Immature natural killer cell (primary cell): ENCODE measurements at regions not wholly inside any gene's neighbourhood (a gene's known extent, or its start where the extent isn't known, plus 50 kb on each side); places are given as distances from the start of the nearest gene placed in this dataset.

ENCODE experiments used
- DNase-seq, 3 donors: peaks; one replicate each; pipeline ENCODE4 v3.0.0; 2022; ENCODE audit warnings: mixed read lengths in 1 of 3
- H3K27ac Mint-ChIP-seq, 6 donors: one replicate each; pipeline ENCODE4 v1.8.0; 2020; ENCODE audit warnings: mixed read lengths in 6 of 6, mild to moderate bottlenecking in 5 of 6, inconsistent platforms in 4 of 6, moderate library complexity in 3 of 6
- H3K27me3 Mint-ChIP-seq, 3 donors: one replicate each; pipeline ENCODE4 v1.8.0; 2020 to 2021; ENCODE audit warnings: low read depth in 3 of 3, mild to moderate bottlenecking in 3 of 3, mixed read lengths in 3 of 3, moderate library complexity in 3 of 3, inconsistent platforms in 1 of 3
- H3K36me3 Mint-ChIP-seq, 3 donors: one replicate each; pipeline ENCODE4 v1.8.0; 2020; ENCODE audit warnings: mixed read lengths in 3 of 3, inconsistent platforms in 2 of 3, mild to moderate bottlenecking in 2 of 3
- H3K4me1 Mint-ChIP-seq, 2 donors: one replicate each; pipeline ENCODE4 v1.8.0; 2020; ENCODE audit warnings: inconsistent platforms in 2 of 2, mild to moderate bottlenecking in 2 of 2, mixed read lengths in 2 of 2, moderate library complexity in 1 of 2
- H3K4me3 Mint-ChIP-seq, 5 donors: one replicate each; pipeline ENCODE4 v1.8.0; 2020; ENCODE audit warnings: mild to moderate bottlenecking in 5 of 5, mixed read lengths in 5 of 5, inconsistent platforms in 3 of 5, moderate library complexity in 3 of 5
- H3K9me3 Mint-ChIP-seq, 6 donors: one replicate each; pipeline ENCODE4 v1.8.0; 2020; ENCODE audit warnings: mild to moderate bottlenecking in 6 of 6, mixed read lengths in 6 of 6, inconsistent platforms in 4 of 6, moderate library complexity in 3 of 6

- Mint-ChIP-seq H3K4me3 (no peak overlapping the region), H3K36me3 (no peaks in the 10 kb centered on the region), H3K9me3 (peaks cover 1 to 25% (median 8%) of the 10 kb centered on the region in 6 donors), H3K27me3 (peaks cover 0 to under 1% (median 0%) of the 10 kb centered on the region in 3 donors), H3K27ac (no peak overlapping the region), H3K4me1 (no peaks in the 10 kb centered on the region)
- no peak for DNase-seq
These were observed 613.6 kb upstream of the SEMA6A start for GRCh38 chr5:117188211-117188610.

GRCh38 chr5:117186751-117187150 lies 612.1 kb upstream of the SEMA6A start:
- H3K27ac Mint-ChIP-seq: no peak overlapping the region
- H3K4me1 Mint-ChIP-seq: no peaks in the 10 kb centered on the region
- DNase-seq: no peak
- peaks cover 0 to 2% (median 0%) of the 10 kb centered on the region in 3 donors for H3K27me3 Mint-ChIP-seq
- H3K36me3 Mint-ChIP-seq: no peaks in the 10 kb centered on the region
- H3K4me3 Mint-ChIP-seq: no peak overlapping the region
- peaks cover 1 to 18% (median 12%) of the 10 kb centered on the region in 6 donors for H3K9me3 Mint-ChIP-seq

GRCh38 chr5:117183326-117183725 lies 608.7 kb upstream of the SEMA6A start:
- no peak for DNase-seq
- Mint-ChIP-seq H3K27ac (no peak overlapping the region), H3K27me3 (peaks cover 0 to 2% (median 0%) of the 10 kb centered on the region in 3 donors), H3K4me3 (no peak overlapping the region), H3K4me1 (no peaks in the 10 kb centered on the region), H3K36me3 (no peaks in the 10 kb centered on the region), H3K9me3 (peaks cover 1 to 23% (median 15%) of the 10 kb centered on the region in 6 donors)

- H3K27me3 Mint-ChIP-seq: peaks cover 0 to 2% (median 0%) of the 10 kb centered on the region in 3 donors
- no peak overlapping the region for H3K27ac Mint-ChIP-seq
- H3K4me1 Mint-ChIP-seq: no peaks in the 10 kb centered on the region
- H3K36me3 Mint-ChIP-seq: no peaks in the 10 kb centered on the region
- DNase-seq: no peak
- peaks cover 1 to 24% (median 21%) of the 10 kb centered on the region in 6 donors for H3K9me3 Mint-ChIP-seq
- no peak overlapping the region for H3K4me3 Mint-ChIP-seq
These were observed 607.5 kb upstream of the SEMA6A start for GRCh38 chr5:117182104-117182503.

GRCh38 chr5:117177302-117177701 lies 602.7 kb upstream of the SEMA6A start:
- Mint-ChIP-seq H3K27ac (no peak overlapping the region), H3K9me3 (peaks cover 2 to 35% (median 16%) of the 10 kb centered on the region in 6 donors), H3K36me3 (no peaks in the 10 kb centered on the region), H3K4me3 (no peak overlapping the region), H3K4me1 (no peaks in the 10 kb centered on the region), H3K27me3 (no peaks in the 10 kb centered on the region)
- DNase-seq: no peak

- peaks cover 9 to 52% (median 20%) of the 10 kb centered on the region in 6 donors for H3K9me3 Mint-ChIP-seq
These were observed 590.4 kb upstream of the SEMA6A start for GRCh38 chr5:117165068-117165467.

GRCh38 chr5:117161718-117162335 lies 587.2 kb upstream of the SEMA6A start:
- no peak for DNase-seq
- Mint-ChIP-seq H3K4me3 (no peak overlapping the region), H3K9me3 (peaks cover 12 to 35% (median 18%) of the 10 kb centered on the region in 6 donors), H3K27me3 (no peaks in the 10 kb centered on the region), H3K36me3 (no peaks in the 10 kb centered on the region), H3K27ac (no peak overlapping the region), H3K4me1 (no peaks in the 10 kb centered on the region)

More at GRCh38 chr5:117165068-117165467, 590.4 kb upstream of the SEMA6A start:
- Mint-ChIP-seq H3K27ac (no peak overlapping the region), H3K36me3 (peaks cover 0 to 3% (median 0%) of the 10 kb centered on the region in 3 donors), H3K4me3 (no peak overlapping the region), H3K27me3 (peaks cover 0 to 2% (median 0%) of the 10 kb centered on the region in 3 donors), H3K4me1 (no peaks in the 10 kb centered on the region)
- no peak for DNase-seq

- no peak overlapping the region for H3K4me3 Mint-ChIP-seq
These were observed 585.8 kb upstream of the SEMA6A start for GRCh38 chr5:117160391-117160790.

GRCh38 chr5:117149312-117149711 lies 574.7 kb upstream of the SEMA6A start:
- Mint-ChIP-seq H3K4me1 (no peaks in the 10 kb centered on the region), H3K27ac (no peak overlapping the region), H3K36me3 (no peaks in the 10 kb centered on the region), H3K27me3 (peaks cover 0 to 2% (median 0%) of the 10 kb centered on the region in 3 donors), H3K9me3 (peaks cover 0 to 11% (median 4%) of the 10 kb centered on the region in 6 donors), H3K4me3 (no peak overlapping the region)
- no peak for DNase-seq

More at GRCh38 chr5:117160391-117160790, 585.8 kb upstream of the SEMA6A start:
- no peak for DNase-seq
- H3K27ac Mint-ChIP-seq: no peak overlapping the region
- H3K4me1 Mint-ChIP-seq: no peaks in the 10 kb centered on the region
- peaks cover 6 to 36% (median 15%) of the 10 kb centered on the region in 6 donors for H3K9me3 Mint-ChIP-seq
- H3K36me3 Mint-ChIP-seq: no peaks in the 10 kb centered on the region
- H3K27me3 Mint-ChIP-seq: no peaks in the 10 kb centered on the region

GRCh38 chr5:117144086-117144485 lies 569.5 kb upstream of the SEMA6A start:
- no peaks in the 10 kb centered on the region for H3K36me3 Mint-ChIP-seq
- H3K27me3 Mint-ChIP-seq: peaks cover 0 to 2% (median 0%) of the 10 kb centered on the region in 3 donors
- H3K9me3 Mint-ChIP-seq: peaks cover 4 to 10% (median 6%) of the 10 kb centered on the region in 6 donors

GRCh38 chr5:117143406-117143805 lies 568.8 kb upstream of the SEMA6A start:
- Mint-ChIP-seq H3K27me3 (peaks cover 0 to 2% (median 0%) of the 10 kb centered on the region in 3 donors), H3K4me1 (no peaks in the 10 kb centered on the region), H3K9me3 (peaks cover 3 to 10% (median 6%) of the 10 kb centered on the region in 6 donors), H3K4me3 (no peak overlapping the region), H3K36me3 (no peaks in the 10 kb centered on the region), H3K27ac (no peak overlapping the region)
- no peak for DNase-seq

More at GRCh38 chr5:117144086-117144485, 569.5 kb upstream of the SEMA6A start:
- H3K27ac Mint-ChIP-seq: no peak overlapping the region
- no peak overlapping the region for H3K4me3 Mint-ChIP-seq
- no peak for DNase-seq
- no peaks in the 10 kb centered on the region for H3K4me1 Mint-ChIP-seq

- no peaks in the 10 kb centered on the region for H3K36me3 Mint-ChIP-seq
These were observed 563.9 kb upstream of the SEMA6A start for GRCh38 chr5:117138523-117138922.

GRCh38 chr5:117135851-117136250 lies 561.2 kb upstream of the SEMA6A start:
- no peak for DNase-seq
- peaks cover 5 to 20% (median 10%) of the 10 kb centered on the region in 6 donors for H3K9me3 Mint-ChIP-seq
- H3K36me3 Mint-ChIP-seq: no peaks in the 10 kb centered on the region
- no peak overlapping the region for H3K27ac Mint-ChIP-seq
- H3K4me3 Mint-ChIP-seq: no peak overlapping the region
- H3K27me3 Mint-ChIP-seq: no peaks in the 10 kb centered on the region
- no peaks in the 10 kb centered on the region for H3K4me1 Mint-ChIP-seq

More at GRCh38 chr5:117138523-117138922, 563.9 kb upstream of the SEMA6A start:
- no peaks in the 10 kb centered on the region for H3K4me1 Mint-ChIP-seq
- H3K9me3 Mint-ChIP-seq: peaks cover 1 to 16% (median 8%) of the 10 kb centered on the region in 6 donors
- DNase-seq: no peak
- no peak overlapping the region for H3K4me3 Mint-ChIP-seq
- H3K27ac Mint-ChIP-seq: no peak overlapping the region
- peaks cover 0 to 2% (median 0%) of the 10 kb centered on the region in 3 donors for H3K27me3 Mint-ChIP-seq

GRCh38 chr5:117133198-117133597 lies 558.6 kb upstream of the SEMA6A start:
- H3K27ac Mint-ChIP-seq: no peak overlapping the region
- peaks cover 5 to 31% (median 17%) of the 10 kb centered on the region in 6 donors for H3K9me3 Mint-ChIP-seq
- DNase-seq: no peak
- no peak overlapping the region for H3K4me3 Mint-ChIP-seq
- peaks cover 0 to 4% (median 0%) of the 10 kb centered on the region in 3 donors for H3K36me3 Mint-ChIP-seq
- peaks cover 0 to 4% (median 2%) of the 10 kb centered on the region in 3 donors for H3K27me3 Mint-ChIP-seq
- H3K4me1 Mint-ChIP-seq: no peaks in the 10 kb centered on the region
